Endothelial cell of umbilical vein (primary cell): ENCODE measurements at regions not wholly inside any gene's neighbourhood (a gene's known extent, or its start where the extent isn't known, plus 50 kb on each side); places are given as distances from the start of the nearest gene placed in this dataset.

Experiments used
- BruUV-seq: library from RNA; stranded (reverse); fragments of 400-500 nt; replicated peaks from 2 replicates; lab custom pipeline; 2021; lab: Mats Ljungman, UMichigan
- CTCF ChIA-PET: fragments of 300-600, 350-600 bp; sonication (Branson Sonifier 250); formaldehyde crosslinking; loops from one replicate; lab custom pipeline; 2021; ENCODE audit warnings: antibody characterized with exemption, inconsistent platforms; lab: Charles Lee
- POLR2A ChIA-PET: fragments of 300-600, 350-600 bp; sonication (Branson Sonifier 250); formaldehyde crosslinking; loops from one replicate; lab custom pipeline; 2021; ENCODE audit warnings: antibody characterized with exemption, inconsistent platforms; lab: Charles Lee
- DNase-seq: peaks from one replicate; pipeline ENCODE4 v3.0.0-alpha.2; 2011; ENCODE audit warnings: low read depth, low spot score
- FAIRE-seq: peaks from 2 replicates; lab custom pipeline; 2011; peaks lifted over from hg19 to GRCh38; lab: Jason Lieb, UNC
- H2AFZ ChIP-seq: 2 replicates; pipeline ENCODE4 v1.6.0; 2012; ENCODE audit warnings: low read depth, low read length, control low read depth, inconsistent platforms
- H3K27ac ChIP-seq: 2 replicates; pipeline ENCODE4 v1.5.1; 2011; ENCODE audit warnings: low read depth, mild to moderate bottlenecking, control low read depth, low read length, moderate library complexity; ENCODE audit not compliant: insufficient read depth
- H3K27me3 ChIP-seq, 2 experiments: 2 replicates each; pipeline versions ENCODE4 v1.6.0 to v1.6.1; 2011; ENCODE audit warnings: low read length in 2 of 2, mixed read lengths in 1 of 2; ENCODE audit not compliant: control insufficient read depth in 2 of 2, insufficient read depth in 2 of 2
- H3K36me3 ChIP-seq, 2 experiments: 2 replicates in 1 of 2; 3 replicates in 1 of 2; pipeline ENCODE4 v1.5.1; 2011; ENCODE audit warnings: low read length in 2 of 2, mild to moderate bottlenecking in 1 of 2, moderate library complexity in 1 of 2; ENCODE audit not compliant: control insufficient read depth in 2 of 2, insufficient read depth in 2 of 2; ENCODE audit errors: extremely low read depth in 1 of 2
- H3K4me1 ChIP-seq: 3 replicates; pipeline ENCODE4 v1.5.1; 2011; ENCODE audit warnings: mild to moderate bottlenecking, low read length; ENCODE audit not compliant: control insufficient read depth, insufficient read depth; ENCODE audit errors: extremely low read depth
- H3K4me2 ChIP-seq: 2 replicates; pipeline ENCODE4 v1.6.1; 2011; ENCODE audit warnings: low read length, control low read depth, mixed read lengths; ENCODE audit not compliant: insufficient read depth
- H3K4me3 ChIP-seq, 3 experiments: fragments of 200-600 bp in 1 of 3; sonication (generic), shearing (Covaris generic) in 1 of 3; replicated peaks in 1 of 3; 2 replicates each; pipeline ENCODE4 v1.5.1; 2011 to 2016; ENCODE audit warnings: control low read depth in 3 of 3, low read length in 3 of 3, mild to moderate bottlenecking in 2 of 3, inconsistent platforms in 1 of 3, low read depth in 1 of 3, moderate library complexity in 1 of 3; ENCODE audit not compliant: insufficient read depth in 1 of 3
- H3K79me2 ChIP-seq: 2 replicates; pipeline ENCODE4 v1.6.0; 2012; ENCODE audit warnings: low read length, inconsistent platforms; ENCODE audit not compliant: control insufficient read depth, insufficient read depth
- H3K9ac ChIP-seq: replicated peaks from 2 replicates; pipeline ENCODE3; 2011; ENCODE audit warnings: low read length, control low read depth; ENCODE audit not compliant: insufficient read depth; ENCODE audit errors: extremely low read depth
- H3K9me1 ChIP-seq: replicated peaks from 3 replicates; pipeline ENCODE4 v1.6.0; 2011; ENCODE audit warnings: mild to moderate bottlenecking, low read length; ENCODE audit not compliant: control insufficient read depth, insufficient read depth; ENCODE audit errors: extremely low read depth
- H3K9me3 ChIP-seq: replicated peaks from 2 replicates; pipeline ENCODE4 v1.5.1; 2012; ENCODE audit warnings: low read length, inconsistent platforms; ENCODE audit not compliant: control insufficient read depth, insufficient read depth
- H4K20me1 ChIP-seq: replicated peaks from 2 replicates; pipeline ENCODE3; 2011; ENCODE audit warnings: mild to moderate bottlenecking, low read length; ENCODE audit not compliant: control insufficient read depth, insufficient read depth; ENCODE audit errors: extremely low read depth
- CTCF ChIP-seq, 2 donors: IDR thresholded peaks; 1 replicate in 1 of 2; 2 replicates in 1 of 2; pipeline ENCODE4 v1.5.1; 2011; ENCODE audit warnings: low read length in 2 of 2, mild to moderate bottlenecking in 2 of 2, moderate library complexity in 2 of 2, control low read depth in 1 of 2, inconsistent platforms in 1 of 2, low read depth in 1 of 2; ENCODE audit not compliant: insufficient read depth in 1 of 2; ENCODE audit errors: extremely low read depth in 1 of 2
- EZH2 ChIP-seq: IDR thresholded peaks from 2 replicates; pipeline ENCODE4 v1.6.1; 2012; ENCODE audit warnings: borderline replicate concordance, low read depth, mild to moderate bottlenecking, moderate library complexity, low read length, inconsistent platforms; ENCODE audit not compliant: severe bottlenecking
- FOS ChIP-seq: IDR thresholded peaks from 2 replicates; pipeline ENCODE4 v1.6.1; 2011; ENCODE audit warnings: mild to moderate bottlenecking, low read length, moderate library complexity, borderline replicate concordance; ENCODE audit not compliant: insufficient read depth
- GATA2 ChIP-seq: IDR thresholded peaks from 2 replicates; pipeline ENCODE4 v1.7.0; 2011; ENCODE audit warnings: low read depth, mild to moderate bottlenecking, moderate library complexity, mixed read lengths, low read length; ENCODE audit not compliant: insufficient read length, insufficient read depth
- JUN ChIP-seq: IDR thresholded peaks from 2 replicates; pipeline ENCODE4 v1.6.1; 2011; ENCODE audit warnings: borderline replicate concordance, low read depth; ENCODE audit not compliant: insufficient read length, insufficient read depth
- MAX ChIP-seq: IDR thresholded peaks from 2 replicates; pipeline ENCODE4 v1.6.1; 2011; ENCODE audit not compliant: insufficient read depth, insufficient read length
- MYC ChIP-seq: IDR thresholded peaks from one replicate; pipeline ENCODE4 v1.6.1; 2011; ENCODE audit warnings: mild to moderate bottlenecking, low read depth, low read length
- POLR2A ChIP-seq: IDR thresholded peaks from 2 replicates; pipeline ENCODE4 v1.6.1; 2012; ENCODE audit warnings: low read depth, mild to moderate bottlenecking, control low read depth, low read length
- POLR2AphosphoS5 ChIP-seq: IDR thresholded peaks from 2 replicates; pipeline ENCODE4 v1.6.1; 2012; ENCODE audit warnings: low read depth, mild to moderate bottlenecking, control low read depth, low read length, moderate library complexity; ENCODE audit not compliant: insufficient read depth
- dilution Hi-C: fragments of 300-500 bp; cut with MboI; formaldehyde crosslinking; loops from one replicate; pipeline ENCODE4 v1.15.0; 2019; ENCODE audit warnings: low sequenced_read_pairs; ENCODE audit not compliant: extremely low pct_ligation_motif_present
- intact Hi-C: fragments of 100-400 bp; cut with micrococcal nuclease; formaldehyde crosslinking; loops from one replicate; pipeline ENCODE4 v1.10.0; 2022

- no peak for TF ChIP-seq MYC
- no peak for TF ChIP-seq EZH2
- TF ChIP-seq JUN: no peak
- no peak for TF ChIP-seq FOS
- TF ChIP-seq MAX: no peak
- TF ChIP-seq POLR2AphosphoS5: no peak
- TF ChIP-seq POLR2A: no peak
- no peak for TF ChIP-seq CTCF (IDR thresholded peaks at IDR 0.05; ENCODE audit: extremely low read depth in 1 of 2, insufficient read depth in 1 of 2, low read depth in 1 of 2, low read length in 2 of 2)
- no peak for TF ChIP-seq GATA2
- dilution Hi-C loops (no loop called here), intact Hi-C loops (no loop called here)
- Histone ChIP-seq H3K4me3 (no peak overlapping the region), H3K27me3 (no peaks in the 10 kb centered on the region), H3K4me2 (no peak overlapping the region), H3K79me2 (no peaks in the 10 kb centered on the region), H3K9me3 (no peaks in the 10 kb centered on the region), H3K27ac (no peak overlapping the region), H4K20me1 (no peaks in the 10 kb centered on the region), H2AFZ (no peak overlapping the region), H3K9me1 (no peaks in the 10 kb centered on the region), H3K9ac (no peak overlapping the region), H3K36me3 (no peaks in the 10 kb centered on the region), H3K4me1 (no peaks in the 10 kb centered on the region)
- ChIA-PET CTCF (interaction anchor here (0.8 to 1.0 kb wide), 2 partner anchors 11 to 39 kb away, joined by 3 read pairs; no protein-coding TSS in a partner anchor), POLR2A (no interaction called here)
- DNase-seq (no peak), FAIRE-seq (no peak)
- BruUV-seq: no TSS peak
Observed at GRCh38 chr1:228872080-228872479, 136.8 kb downstream of the RHOU start.
